HCT116 (cell line): ENCODE measurements at regions not wholly inside any gene's neighbourhood (a gene's known extent, or its start where the extent isn't known, plus 50 kb on each side); places are given as distances from the start of the nearest gene placed in this dataset.

Experiments
- ATAC-seq: fragments of 200-7000 bp; cut with Tn5 transposase; 2 replicates; pipeline ENCODE4 v1.9.1; 2020; ENCODE audit warnings: mild to moderate bottlenecking, moderate library complexity
- BruUV-seq: library from RNA; stranded (reverse); fragments of 400-500 nt; replicated peaks from 2 replicates; lab custom pipeline; 2021; lab: Mats Ljungman, UMichigan
- CTCF ChIA-PET: fragments of 300-600 bp; sonication (Branson Sonifier 250); formaldehyde crosslinking; loops from one replicate; lab custom pipeline; 2021; ENCODE audit warnings: antibody characterized with exemption; lab: Charles Lee
- POLR2A ChIA-PET: fragments of 300-600, 350-600 bp; sonication (Branson Sonifier 250); formaldehyde crosslinking; loops from one replicate; lab custom pipeline; 2021; ENCODE audit warnings: antibody characterized with exemption; lab: Charles Lee
- RAD21 ChIA-PET, 2 experiments: fragments of 300-600 bp; sonication (Branson Sonifier 250); formaldehyde crosslinking; loops; one replicate each; lab custom pipeline; 2023; ENCODE audit warnings: low total read pairs in 2 of 2; ENCODE audit not compliant: uncharacterized antibody in 2 of 2, unreplicated experiment in 2 of 2, low non-redundant PET in 1 of 2; lab: Charles Lee
- DNase-seq: peaks from one replicate; pipeline ENCODE4 v3.0.0-alpha.2; 2010; ENCODE audit warnings: low read depth, low spot score
- H2AFZ ChIP-seq: fragments of 200-600 bp; shearing (Covaris generic), sonication (generic); 2 replicates; pipeline ENCODE4 v1.6.1; 2017; ENCODE audit warnings: low read depth, mixed run types, mixed read lengths, antibody characterized with exemption, low read length; ENCODE audit not compliant: poor library complexity, severe bottlenecking
- H3K27ac ChIP-seq: 2 replicates; pipeline ENCODE4 v1.5.1; 2012; ENCODE audit warnings: low read depth, low read length
- H3K27me3 ChIP-seq: fragments of 200-600 bp; sonication (generic); 2 replicates; pipeline ENCODE4 v1.6.1; 2016; ENCODE audit warnings: mixed run types, low read length, mixed read lengths; ENCODE audit not compliant: insufficient read depth
- H3K36me3 ChIP-seq, 2 experiments: fragments of 200-500 bp in 1 of 2; fragments of 200-600 bp in 1 of 2; sonication (Bioruptor generic) in 1 of 2; sonication (generic) in 1 of 2; 2 replicates each; pipeline versions ENCODE4 v1.5.1 to v1.6.1; 2014 to 2016; ENCODE audit warnings: low read length in 2 of 2, inconsistent platforms in 1 of 2, mixed read lengths in 1 of 2, mixed run types in 1 of 2; ENCODE audit not compliant: insufficient read depth in 2 of 2, control insufficient read depth in 1 of 2
- H3K4me1 ChIP-seq, 2 experiments: fragments of 200-600 bp in 1 of 2; sonication (generic) in 1 of 2; 2 replicates each; pipeline versions ENCODE4 v1.5.1 to v1.6.1; 2012 to 2017; ENCODE audit warnings: low read length in 2 of 2, inconsistent platforms in 1 of 2, mild to moderate bottlenecking in 1 of 2, mixed read lengths in 1 of 2, mixed run types in 1 of 2, moderate library complexity in 1 of 2; ENCODE audit not compliant: insufficient read depth in 2 of 2, control insufficient read depth in 1 of 2
- H3K4me2 ChIP-seq: fragments of 200-600 bp; sonication (generic); 2 replicates; pipeline ENCODE4 v1.6.1; 2017; ENCODE audit warnings: mixed run types, low read length, mixed read lengths
- H3K4me3 ChIP-seq, 2 experiments: fragments of 200-600 bp in 1 of 2; sonication (generic) in 1 of 2; replicated peaks in 1 of 2; 2 replicates each; pipeline ENCODE4 v1.5.1; 2011 to 2016; ENCODE audit warnings: low read length in 2 of 2, control low read depth in 1 of 2, low read depth in 1 of 2, mild to moderate bottlenecking in 1 of 2, mixed read lengths in 1 of 2, mixed run types in 1 of 2
- H3K79me2 ChIP-seq: fragments of 200-600 bp; sonication (generic); 2 replicates; pipeline ENCODE4 v1.6.1; 2017; ENCODE audit warnings: mild to moderate bottlenecking, mixed run types, low read length, moderate library complexity, mixed read lengths; ENCODE audit not compliant: insufficient read depth
- H3K9ac ChIP-seq: fragments of 200-600 bp; sonication (generic); 2 replicates; pipeline ENCODE4 v1.6.1; 2016; ENCODE audit warnings: low read length, mixed read lengths
- H3K9me2 ChIP-seq: fragments of 200-600 bp; sonication (generic), shearing (Covaris generic); 2 replicates; pipeline ENCODE4 v1.6.1; 2017; ENCODE audit warnings: mixed run types, mild to moderate bottlenecking, moderate library complexity; ENCODE audit not compliant: insufficient read depth
- H3K9me3 ChIP-seq, 2 experiments: fragments of 200-500 bp in 1 of 2; fragments of 200-600 bp in 1 of 2; sonication (Bioruptor generic) in 1 of 2; sonication (generic) in 1 of 2; 2 replicates each; pipeline ENCODE4 v1.6.1; 2014 to 2017; ENCODE audit warnings: low read length in 2 of 2, mixed read lengths in 2 of 2, inconsistent platforms in 1 of 2, low read depth in 1 of 2, mild to moderate bottlenecking in 1 of 2, mixed run types in 1 of 2, moderate library complexity in 1 of 2; ENCODE audit not compliant: control insufficient read depth in 1 of 2, insufficient read depth in 1 of 2
- H4K20me1 ChIP-seq: fragments of 200-600 bp; sonication (generic), shearing (Covaris generic); 2 replicates; pipeline ENCODE4 v1.6.1; 2017; ENCODE audit warnings: mixed run types, mild to moderate bottlenecking, moderate library complexity; ENCODE audit not compliant: insufficient read depth
- EGR1 ChIP-seq: IDR thresholded peaks from 2 replicates; pipeline ENCODE4 v1.6.1; 2012; ENCODE audit warnings: low read depth
- ELF1 ChIP-seq: IDR thresholded peaks from 2 replicates; pipeline ENCODE4 v1.6.1; 2012; ENCODE audit warnings: low read depth, borderline replicate concordance
- EZH2phosphoT487 ChIP-seq: fragments of 200-600 bp; IDR thresholded peaks from 2 replicates; pipeline ENCODE4 v1.6.1; 2018; ENCODE audit warnings: antibody characterized with exemption, borderline replicate concordance
- MAX ChIP-seq: IDR thresholded peaks from 2 replicates; pipeline ENCODE4 v1.6.1; 2012
- POLR2AphosphoS5 ChIP-seq: IDR thresholded peaks from 2 replicates; pipeline ENCODE4 v1.6.1; 2011; ENCODE audit warnings: mild to moderate bottlenecking, low read depth, low read length, moderate library complexity
- SP1 ChIP-seq: IDR thresholded peaks from 2 replicates; pipeline ENCODE4 v1.6.1; 2012; ENCODE audit warnings: low read depth
- SRF ChIP-seq: IDR thresholded peaks from 2 replicates; pipeline ENCODE4 v1.6.1; 2012; ENCODE audit warnings: low read depth
- ZFX ChIP-seq: fragments of 450-650 bp; IDR thresholded peaks from 2 replicates; pipeline ENCODE4 v1.6.1; 2017
- intact Hi-C: fragments of 100-400 bp; cut with micrococcal nuclease; formaldehyde crosslinking; loops from 2 replicates; pipeline ENCODE4 v1.10.0; 2022
- TF ChIP-seq, protein P1 (sequence below): IDR thresholded peaks from 2 replicates; pipeline ENCODE4 v1.6.1; 2011; ENCODE audit warnings: mild to moderate bottlenecking, low read length, moderate library complexity; ENCODE audit not compliant: insufficient replicate concordance; ENCODE audit errors: extremely low read depth
- TF ChIP-seq, protein P2 (sequence below): IDR thresholded peaks from 2 replicates; pipeline ENCODE4 v1.6.1; 2012

DNA sequence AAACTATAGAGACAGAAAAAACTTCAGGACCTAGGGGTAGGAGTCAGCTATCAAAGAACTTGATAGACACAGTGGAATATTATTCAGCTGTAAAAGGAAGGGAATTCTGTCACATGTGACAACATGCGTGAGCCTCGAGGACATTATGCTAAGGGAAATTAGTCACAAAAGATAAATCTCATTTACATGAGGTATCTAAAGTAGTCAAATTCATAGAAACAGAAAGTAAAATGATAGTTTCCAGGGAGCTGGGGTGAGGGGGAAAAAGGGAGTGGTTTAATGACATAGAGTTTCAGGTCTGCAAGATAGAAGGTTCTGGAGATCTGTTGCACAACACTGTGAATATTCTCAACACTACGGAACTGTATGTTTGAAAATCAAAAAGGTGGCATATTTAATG is 50.0 kb upstream of the PRIMA1 start:
- RAD21 ChIA-PET: no interaction called here
- DNase-seq (no peak), ATAC-seq (no peak)
- no peaks in the 10 kb centered on the region for H3K36me3 ChIP-seq
- no peaks in the 10 kb centered on the region for H3K9me3 ChIP-seq
- H3K27me3 ChIP-seq: peaks cover 6% of the 10 kb centered on the region; the same call in 1 of the 2 replicates
- intact Hi-C loops: no loop called here
- H3K4me2 ChIP-seq: no peak overlapping the region
- TF ChIP-seq POLR2AphosphoS5 (no peak), SP1 (no peak), EZH2phosphoT487 (no peak), ZFX (no peak), MAX (no peak), ELF1 (no peak), EGR1 (no peak), SRF (no peak)
- TF ChIP-seq, protein P1, sequence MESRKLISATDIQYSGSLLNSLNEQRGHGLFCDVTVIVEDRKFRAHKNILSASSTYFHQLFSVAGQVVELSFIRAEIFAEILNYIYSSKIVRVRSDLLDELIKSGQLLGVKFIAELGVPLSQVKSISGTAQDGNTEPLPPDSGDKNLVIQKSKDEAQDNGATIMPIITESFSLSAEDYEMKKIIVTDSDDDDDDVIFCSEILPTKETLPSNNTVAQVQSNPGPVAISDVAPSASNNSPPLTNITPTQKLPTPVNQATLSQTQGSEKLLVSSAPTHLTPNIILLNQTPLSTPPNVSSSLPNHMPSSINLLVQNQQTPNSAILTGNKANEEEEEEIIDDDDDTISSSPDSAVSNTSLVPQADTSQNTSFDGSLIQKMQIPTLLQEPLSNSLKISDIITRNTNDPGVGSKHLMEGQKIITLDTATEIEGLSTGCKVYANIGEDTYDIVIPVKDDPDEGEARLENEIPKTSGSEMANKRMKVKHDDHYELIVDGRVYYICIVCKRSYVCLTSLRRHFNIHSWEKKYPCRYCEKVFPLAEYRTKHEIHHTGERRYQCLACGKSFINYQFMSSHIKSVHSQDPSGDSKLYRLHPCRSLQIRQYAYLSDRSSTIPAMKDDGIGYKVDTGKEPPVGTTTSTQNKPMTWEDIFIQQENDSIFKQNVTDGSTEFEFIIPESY: no peak
- TF ChIP-seq, protein P2, sequence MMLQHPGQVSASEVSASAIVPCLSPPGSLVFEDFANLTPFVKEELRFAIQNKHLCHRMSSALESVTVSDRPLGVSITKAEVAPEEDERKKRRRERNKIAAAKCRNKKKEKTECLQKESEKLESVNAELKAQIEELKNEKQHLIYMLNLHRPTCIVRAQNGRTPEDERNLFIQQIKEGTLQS: no peak
- H3K4me1 ChIP-seq: peaks cover 0 to 7% of the 10 kb centered on the region in 2 experiments; a peak in 2 of 4 replicates
- H3K79me2 ChIP-seq: no peaks in the 10 kb centered on the region
- no peaks in the 10 kb centered on the region for H4K20me1 ChIP-seq
- no peak overlapping the region for H3K9ac ChIP-seq
- BruUV-seq: no TSS peak
- CTCF ChIA-PET: no interaction called here
- H3K4me3 ChIP-seq: no peak overlapping the region
- POLR2A ChIA-PET: no interaction called here
- H3K27ac ChIP-seq: no peak overlapping the region
- H3K9me2 ChIP-seq: no peaks in the 10 kb centered on the region
- no peak overlapping the region for H2AFZ ChIP-seq
